Vagina (tissue), 2 donors: ENCODE measurements at regions not wholly inside any gene's neighbourhood (a gene's known extent, or its start where the extent isn't known, plus 50 kb on each side); places are given as distances from the start of the nearest gene placed in this dataset.

Experiments
- DNase-seq, 2 donors: peaks; one replicate each; pipeline ENCODE4 v3.0.0-alpha.2; 2017; ENCODE audit errors: extremely low spot score in 2 of 2
- H3K27ac ChIP-seq: fragments of 200-600 bp; sonication (generic); one replicate; pipeline ENCODE4 v1.5.1; 2019
- H3K27me3 ChIP-seq: fragments of 200-600 bp; sonication (generic); one replicate; pipeline ENCODE4 v1.5.1; 2019
- H3K36me3 ChIP-seq, 2 donors: fragments of 200-600 bp; sonication (generic); one replicate each; pipeline ENCODE4 v1.5.1; 2017 to 2019
- H3K4me1 ChIP-seq: fragments of 200-600 bp; sonication (generic); one replicate; pipeline ENCODE4 v1.5.1; 2019
- H3K4me3 ChIP-seq, 2 donors: fragments of 200-600 bp; sonication (generic); 1 replicate in 1 of 2; 2 replicates in 1 of 2; pipeline ENCODE4 v1.5.1; 2016 to 2019
- H3K9me3 ChIP-seq: fragments of 200-600 bp; sonication (generic); one replicate; pipeline ENCODE4 v1.5.1; 2019
- POLR2A ChIP-seq, 2 donors: fragments of 450-650 bp; IDR thresholded peaks; one replicate each; pipeline ENCODE4 v1.6.1; 2017; ENCODE audit warnings: antibody characterized with exemption in 2 of 2, mild to moderate bottlenecking in 2 of 2, moderate library complexity in 2 of 2
- POLR2AphosphoS5 ChIP-seq, 2 donors: sonication (generic); formaldehyde crosslinking; IDR thresholded peaks; one replicate each; pipeline ENCODE4 v1.9.0; 2017; ENCODE audit warnings: antibody characterized with exemption in 2 of 2, mild to moderate bottlenecking in 2 of 2, low read depth in 1 of 2; ENCODE audit not compliant: insufficient read depth in 1 of 2
- intact Hi-C: fragments of 100-400 bp; cut with DNase I; formaldehyde crosslinking; loops from one replicate; pipeline ENCODE4 v1.15.1; 2023
- TF ChIP-seq, protein P1 (sequence below), 3 experiments: fragments of 450-650 bp in 2 of 3; fragments of 200-600 bp in 1 of 3; sonication (generic) in 1 of 3; IDR thresholded peaks; one replicate each; pipeline ENCODE4 v1.5.1; 2017 to 2019; ENCODE audit warnings: antibody characterized with exemption in 3 of 3, mild to moderate bottlenecking in 2 of 3, moderate library complexity in 2 of 3

DNA sequence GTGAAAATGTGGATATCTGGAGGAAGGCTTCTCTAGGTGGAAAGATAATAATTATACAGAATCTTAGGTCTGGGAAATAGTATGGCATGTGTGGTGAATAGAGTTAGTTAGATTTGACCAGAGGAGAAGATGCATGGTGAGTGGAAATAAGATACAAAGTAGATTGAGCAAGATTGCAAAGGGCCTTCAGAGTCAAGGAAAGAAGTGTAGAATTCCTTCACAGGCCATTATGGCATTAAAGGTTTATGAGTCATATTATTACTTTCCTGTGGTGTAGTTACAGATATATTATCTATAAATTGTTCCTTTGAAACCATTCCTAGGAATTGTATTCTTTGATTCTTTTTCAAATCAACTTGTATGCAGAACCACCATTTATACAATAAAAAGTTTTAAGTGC is 660.3 kb downstream of the SI start:
- Histone ChIP-seq H3K27ac (no peak overlapping the region), H3K27me3 (no peaks in the 10 kb centered on the region), H3K9me3 (no peaks in the 10 kb centered on the region), H3K36me3 (no peaks in the 10 kb centered on the region), H3K4me1 (peaks cover 20% of the 10 kb centered on the region), H3K4me3 (no peak overlapping the region)
- intact Hi-C loops = no loop called here
- no peak for DNase-seq
- TF ChIP-seq POLR2AphosphoS5 (IDR thresholded peaks at IDR 0.05; ENCODE audit: insufficient read depth in 1 of 2, low read depth in 1 of 2) (no peak), POLR2A (IDR thresholded peaks at IDR 0.05) (no peak)
- TF ChIP-seq, protein P1, sequence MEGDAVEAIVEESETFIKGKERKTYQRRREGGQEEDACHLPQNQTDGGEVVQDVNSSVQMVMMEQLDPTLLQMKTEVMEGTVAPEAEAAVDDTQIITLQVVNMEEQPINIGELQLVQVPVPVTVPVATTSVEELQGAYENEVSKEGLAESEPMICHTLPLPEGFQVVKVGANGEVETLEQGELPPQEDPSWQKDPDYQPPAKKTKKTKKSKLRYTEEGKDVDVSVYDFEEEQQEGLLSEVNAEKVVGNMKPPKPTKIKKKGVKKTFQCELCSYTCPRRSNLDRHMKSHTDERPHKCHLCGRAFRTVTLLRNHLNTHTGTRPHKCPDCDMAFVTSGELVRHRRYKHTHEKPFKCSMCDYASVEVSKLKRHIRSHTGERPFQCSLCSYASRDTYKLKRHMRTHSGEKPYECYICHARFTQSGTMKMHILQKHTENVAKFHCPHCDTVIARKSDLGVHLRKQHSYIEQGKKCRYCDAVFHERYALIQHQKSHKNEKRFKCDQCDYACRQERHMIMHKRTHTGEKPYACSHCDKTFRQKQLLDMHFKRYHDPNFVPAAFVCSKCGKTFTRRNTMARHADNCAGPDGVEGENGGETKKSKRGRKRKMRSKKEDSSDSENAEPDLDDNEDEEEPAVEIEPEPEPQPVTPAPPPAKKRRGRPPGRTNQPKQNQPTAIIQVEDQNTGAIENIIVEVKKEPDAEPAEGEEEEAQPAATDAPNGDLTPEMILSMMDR (IDR thresholded peaks at IDR 0.05) = no peak

GRCh38 chr3:164416491-164417222 is 661.6 kb downstream of the SI start:
- Histone ChIP-seq H3K27me3 (no peaks in the 10 kb centered on the region), H3K4me1 (peaks cover 20% of the 10 kb centered on the region), H3K4me3 (no peak overlapping the region), H3K9me3 (no peaks in the 10 kb centered on the region), H3K27ac (no peak overlapping the region), H3K36me3 (no peaks in the 10 kb centered on the region)
- no peak for DNase-seq
- TF ChIP-seq POLR2A (IDR thresholded peaks at IDR 0.05) = no peak
- no peak for TF ChIP-seq POLR2AphosphoS5 (IDR thresholded peaks at IDR 0.05; ENCODE audit: insufficient read depth in 1 of 2, low read depth in 1 of 2)
- TF ChIP-seq, protein P1 (IDR thresholded peaks at IDR 0.05) = no peak
- intact Hi-C loops = no loop called here

- no peaks in the 10 kb centered on the region for H3K36me3 ChIP-seq
- no peak overlapping the region for H3K27ac ChIP-seq
- no peaks in the 10 kb centered on the region for H3K27me3 ChIP-seq
- DNase-seq = no peak
- intact Hi-C loops = no loop called here
- no peak overlapping the region for H3K4me3 ChIP-seq
- TF ChIP-seq, protein P1 (IDR thresholded peaks at IDR 0.05) = no peak
- TF ChIP-seq POLR2A (IDR thresholded peaks at IDR 0.05) = no peak
- TF ChIP-seq POLR2AphosphoS5 (IDR thresholded peaks at IDR 0.05; ENCODE audit: insufficient read depth in 1 of 2, low read depth in 1 of 2) = no peak
- H3K4me1 ChIP-seq = no peaks in the 10 kb centered on the region
- H3K9me3 ChIP-seq = no peaks in the 10 kb centered on the region
These were observed 670.0 kb downstream of the SI start for GRCh38 chr3:164408326-164408725.

DNA sequence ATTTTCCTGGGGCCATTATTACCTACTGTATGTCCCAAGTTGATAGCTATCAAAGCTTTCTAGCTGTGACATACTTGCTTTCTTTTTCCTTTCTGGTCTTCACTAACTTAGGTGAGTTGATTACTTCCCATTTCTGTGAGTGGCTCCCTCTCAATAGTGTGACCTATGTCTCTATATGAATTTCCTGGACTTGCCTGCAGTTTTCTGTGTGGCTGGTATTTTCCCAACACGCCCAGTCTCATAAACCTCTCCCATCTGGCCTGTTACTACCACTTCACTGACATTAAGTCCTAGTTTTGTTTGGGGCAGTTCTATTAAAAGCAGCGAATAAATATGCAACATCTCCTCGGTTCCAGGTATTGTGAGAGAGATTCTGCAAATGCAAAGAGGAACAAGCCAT is 671.2 kb downstream of the SI start:
- no peak for DNase-seq
- Histone ChIP-seq H3K9me3 (no peaks in the 10 kb centered on the region), H3K36me3 (no peaks in the 10 kb centered on the region), H3K27ac (no peak overlapping the region), H3K27me3 (no peaks in the 10 kb centered on the region), H3K4me1 (no peaks in the 10 kb centered on the region), H3K4me3 (no peak overlapping the region)
- TF ChIP-seq, protein P1 (IDR thresholded peaks at IDR 0.05) = no peak
- TF ChIP-seq POLR2AphosphoS5 (IDR thresholded peaks at IDR 0.05; ENCODE audit: insufficient read depth in 1 of 2, low read depth in 1 of 2) (no peak), POLR2A (IDR thresholded peaks at IDR 0.05) (no peak)
- intact Hi-C loops = no loop called here

DNA sequence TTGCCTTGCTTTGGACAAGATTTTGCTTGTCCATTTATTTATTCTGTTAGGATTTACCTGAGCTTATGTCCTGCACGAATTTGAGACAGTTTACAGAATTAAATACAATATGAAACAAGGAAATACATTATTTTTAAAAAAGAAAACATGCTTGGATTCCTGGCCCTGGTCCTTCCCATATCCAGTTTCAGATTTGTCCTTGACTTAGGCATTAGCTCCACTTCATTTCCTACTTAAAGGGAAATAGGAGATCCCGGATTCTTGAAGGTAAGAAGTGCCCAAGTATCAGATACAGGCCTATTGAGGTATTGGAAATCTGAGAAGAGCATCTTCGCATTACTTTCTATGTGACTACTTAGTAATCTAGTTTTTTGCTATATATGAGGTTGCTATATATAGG is 672.0 kb downstream of the SI start:
- DNase-seq = no peak
- H3K27ac ChIP-seq = no peak overlapping the region
- H3K9me3 ChIP-seq = no peaks in the 10 kb centered on the region
- H3K27me3 ChIP-seq = no peaks in the 10 kb centered on the region
- intact Hi-C loops = no loop called here
- TF ChIP-seq POLR2A (IDR thresholded peaks at IDR 0.05) (no peak), POLR2AphosphoS5 (IDR thresholded peaks at IDR 0.05; ENCODE audit: insufficient read depth in 1 of 2, low read depth in 1 of 2) (no peak)
- TF ChIP-seq, protein P1 (IDR thresholded peaks at IDR 0.05) = no peak
- H3K4me3 ChIP-seq = no peak overlapping the region
- no peaks in the 10 kb centered on the region for H3K4me1 ChIP-seq
- H3K36me3 ChIP-seq = no peaks in the 10 kb centered on the region
